ENCODE measurements at regions not wholly inside any gene's neighbourhood (a gene's known extent, or its start where the extent isn't known, plus 50 kb on each side); places are given as distances from the start of the nearest gene placed in this dataset.

- POLR2A ChIA-PET, result no interaction called here
These were observed 91.1 kb downstream of the TTC32 start for GRCh38 chr2:19810637-19811036.

GRCh38 chr2:19810148-19810547 is 91.6 kb downstream of the TTC32 start:
- CTCF ChIA-PET, result no interaction called here

More at GRCh38 chr2:19810637-19811036, 91.1 kb downstream of the TTC32 start:
- CTCF ChIA-PET, result no interaction called here

GRCh38 chr2:19809206-19809605 is 92.6 kb downstream of the TTC32 start:
- ChIA-PET POLR2A (no interaction called here), CTCF (no interaction called here)

More at GRCh38 chr2:19810148-19810547, 91.6 kb downstream of the TTC32 start:
- POLR2A ChIA-PET, result no interaction called here

- POLR2A ChIA-PET, result no interaction called here
- CTCF ChIA-PET, result no interaction called here
These were observed 93.9 kb downstream of the TTC32 start for GRCh38 chr2:19807866-19808265.

GRCh38 chr2:19807346-19807745 is 94.4 kb downstream of the TTC32 start:
- ChIA-PET CTCF (no interaction called here), POLR2A (interaction anchor here (0.6 kb wide), 1 partner anchor 12 kb away, joined by 6 read pairs; no protein-coding TSS in a partner anchor)

- ChIA-PET CTCF (no interaction called here), POLR2A (interaction anchor here (0.6 kb wide), 1 partner anchor 11 kb away, joined by 6 read pairs; no protein-coding TSS in a partner anchor)
These were observed 95.2 kb downstream of the TTC32 start for GRCh38 chr2:19806591-19806990.

- ChIA-PET POLR2A (no interaction called here), CTCF (no interaction called here)
These were observed 95.7 kb downstream of the TTC32 start for GRCh38 chr2:19806131-19806530.

GRCh38 chr2:19805266-19805665 is 96.5 kb downstream of the TTC32 start:
- POLR2A ChIA-PET, result no interaction called here
- CTCF ChIA-PET, result no interaction called here

GRCh38 chr2:19804639-19805260 is 97.0 kb downstream of the TTC32 start:
- ChIA-PET POLR2A (no interaction called here), CTCF (no interaction called here)

GRCh38 chr2:19802086-19802841 is 99.5 kb downstream of the TTC32 start:
- POLR2A ChIA-PET, result no interaction called here
- CTCF ChIA-PET, result interaction anchor here (0.6 kb wide), 1 partner anchor 8 kb away, joined by 4 read pairs; no protein-coding TSS in a partner anchor

GRCh38 chr2:19801367-19802080 is 100.3 kb downstream of the TTC32 start:
- ChIA-PET CTCF (no interaction called here), POLR2A (no interaction called here)

- ChIA-PET POLR2A (no interaction called here), CTCF (no interaction called here)
These were observed 101.0 kb downstream of the TTC32 start for GRCh38 chr2:19800796-19801195.

- POLR2A ChIA-PET, result no interaction called here
- CTCF ChIA-PET, result no interaction called here
These were observed 101.7 kb downstream of the TTC32 start for GRCh38 chr2:19799881-19800780.

GRCh38 chr2:19797871-19798270 is 103.9 kb downstream of the TTC32 start:
- ChIA-PET CTCF (interaction anchor here (1.3 kb wide), 1 partner anchor 66 kb away, joined by 3 read pairs; no protein-coding TSS in a partner anchor), POLR2A (no interaction called here)

GRCh38 chr2:19797243-19797810 is 104.5 kb downstream of the TTC32 start:
- ChIA-PET POLR2A (no interaction called here), CTCF (no interaction called here)

GRCh38 chr2:19796035-19796695 is 105.6 kb downstream of the TTC32 start:
- POLR2A ChIA-PET, result no interaction called here

GRCh38 chr2:19793132-19793750 is 108.5 kb downstream of the TTC32 start:
- ChIA-PET CTCF (no interaction called here), POLR2A (no interaction called here)

More at GRCh38 chr2:19796035-19796695, 105.6 kb downstream of the TTC32 start:
- CTCF ChIA-PET, result no interaction called here

- POLR2A ChIA-PET, result no interaction called here
- CTCF ChIA-PET, result no interaction called here
These were observed 111.5 kb downstream of the TTC32 start for GRCh38 chr2:19790291-19790690.

- ChIA-PET POLR2A (no interaction called here), CTCF (no interaction called here)
These were observed 114.6 kb downstream of the TTC32 start for GRCh38 chr2:19787134-19787533.

All from activated CD8-positive, alpha-beta memory T cell treated with anti-CD3 and anti-CD28 coated beads for 36 hours (primary cell).